ENCODE measurements at regions not wholly inside any gene's neighbourhood (a gene's known extent, or its start where the extent isn't known, plus 50 kb on each side); places are given as distances from the start of the nearest gene placed in this dataset.

GRCh38 chr6:167701010-167701409 lies 125.7 kb upstream of the AFDN start:
- TF ChIP-seq POLR2AphosphoS5 (IDR thresholded peaks at IDR 0.05; ENCODE audit: borderline replicate concordance, low read depth, low read length) = no peak
- TF ChIP-seq EZH2 (IDR thresholded peaks at IDR 0.05) = no peak
